ENCODE measurements at regions not wholly inside any gene's neighbourhood (a gene's known extent, or its start where the extent isn't known, plus 50 kb on each side); places are given as distances from the start of the nearest gene placed in this dataset.

DNA sequence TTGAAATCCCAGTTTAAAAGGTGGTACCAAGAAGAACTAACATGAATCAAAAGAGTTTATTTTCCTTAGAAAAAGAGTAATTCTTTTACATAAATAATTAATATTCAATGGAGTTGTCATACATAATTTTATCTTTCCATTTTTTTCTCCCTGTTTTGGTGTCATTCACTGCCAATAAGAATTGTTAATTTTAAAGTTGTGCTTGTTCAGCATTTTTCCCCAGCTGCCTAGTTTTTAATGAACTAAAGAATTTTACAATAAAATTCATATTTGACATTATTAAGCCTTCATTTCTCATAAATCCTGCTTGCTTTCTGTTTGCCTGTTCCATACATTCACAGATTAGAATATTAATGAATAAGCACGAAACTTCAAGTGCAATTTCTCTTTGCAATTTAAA is 393.6 kb downstream of the GRXCR1 start:
- H2AFZ ChIP-seq (ENCODE audit: insufficient read depth, low read length, poor library complexity), result no peak overlapping the region
- H3K18ac ChIP-seq (ENCODE audit: low read length), result no peak overlapping the region
- no peak overlapping the region for H3K9ac ChIP-seq (ENCODE audit: low read length)
- DNase-seq, result no peak
- H3K36me3 ChIP-seq (ENCODE audit: control insufficient read depth in 1 of 2, insufficient read depth in 2 of 2, low read length in 2 of 2), result no peaks in the 10 kb centered on the region
- no peak overlapping the region for H4K8ac ChIP-seq (ENCODE audit: low read depth, low read length)
- H3K4me1 ChIP-seq (ENCODE audit: control insufficient read depth in 1 of 2, insufficient read depth in 2 of 2, low read length in 2 of 2), result no peaks in the 10 kb centered on the region
- H2BK5ac ChIP-seq (ENCODE audit: low read depth, low read length, poor library complexity), result no peak overlapping the region
- no peaks in the 10 kb centered on the region for H3K79me1 ChIP-seq (ENCODE audit: low read length)
- H2BK12ac ChIP-seq (ENCODE audit: low read length), result no peak overlapping the region
- no peak overlapping the region for H3K23ac ChIP-seq (ENCODE audit: low read length)
- no peak overlapping the region for H3K4me3 ChIP-seq (ENCODE audit: low read depth, low read length)
- H3K27ac ChIP-seq (ENCODE audit: low read depth, low read length), result no peak overlapping the region
- no peak overlapping the region for H3K4me2 ChIP-seq (ENCODE audit: low read length)
- H2AK5ac ChIP-seq (ENCODE audit: low read length), result no peak overlapping the region
- H3K4ac ChIP-seq (ENCODE audit: low read depth, low read length), result no peak overlapping the region
- no peak overlapping the region for H4K91ac ChIP-seq (ENCODE audit: low read depth, low read length)
- no peak overlapping the region for H4K12ac ChIP-seq (ENCODE audit: low read depth, low read length)
- H3K9me3 ChIP-seq (ENCODE audit: insufficient read depth, low read depth, low read length), result no peaks in the 10 kb centered on the region
- WGBS (ENCODE audit: extremely low coverage, insufficient coverage, insufficient read length), result no CpG with 5 or more reads among the region's 1 CpG
- no peak overlapping the region for H3K14ac ChIP-seq (ENCODE audit: low read length)
- no peak overlapping the region for H2BK120ac ChIP-seq (ENCODE audit: insufficient read depth, low read length, poor library complexity)
- H3K27me3 ChIP-seq (ENCODE audit: insufficient read depth, low read length), result no peaks in the 10 kb centered on the region
- no peaks in the 10 kb centered on the region for H3K79me2 ChIP-seq (ENCODE audit: control insufficient read depth, insufficient read depth, low read length, poor library complexity)

DNA sequence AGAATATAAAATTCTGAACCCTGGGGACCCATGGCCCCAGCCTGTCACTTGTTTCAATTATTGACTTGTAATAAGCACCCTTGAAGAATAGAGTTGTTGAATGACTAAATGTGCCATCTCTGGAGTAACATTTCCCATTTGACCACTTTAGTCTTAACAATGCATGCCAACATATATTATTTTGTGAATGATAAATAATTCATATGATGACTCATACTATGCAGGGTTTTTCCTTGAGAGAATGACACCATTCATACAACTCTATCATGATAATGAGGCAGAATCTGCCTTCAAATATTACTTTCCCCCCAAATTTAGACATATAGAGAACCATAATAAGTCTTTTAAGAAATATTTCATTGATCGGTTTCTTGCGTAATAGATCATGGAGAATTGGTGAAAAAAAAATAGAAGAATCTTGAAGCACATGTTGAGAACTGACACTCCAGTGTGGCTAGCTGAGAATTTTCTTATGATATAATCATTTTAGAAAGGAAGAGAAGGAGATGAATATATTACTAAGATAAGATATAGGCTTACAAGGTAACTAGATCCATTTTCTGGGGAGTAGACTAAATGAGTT is 404.5 kb downstream of the GRXCR1 start:
- Histone ChIP-seq H3K9me3 (ENCODE audit: insufficient read depth, low read depth, low read length) (no peaks in the 10 kb centered on the region), H3K79me2 (ENCODE audit: control insufficient read depth, insufficient read depth, low read length, poor library complexity) (no peaks in the 10 kb centered on the region), H2BK12ac (ENCODE audit: low read length) (no peak overlapping the region), H4K91ac (ENCODE audit: low read depth, low read length) (no peak overlapping the region), H3K4me3 (ENCODE audit: low read depth, low read length) (no peak overlapping the region), H4K8ac (ENCODE audit: low read depth, low read length) (no peak overlapping the region), H3K4ac (ENCODE audit: low read depth, low read length) (no peak overlapping the region), H3K9ac (ENCODE audit: low read length) (no peak overlapping the region), H3K23ac (ENCODE audit: low read length) (no peak overlapping the region), H3K14ac (ENCODE audit: low read length) (no peak overlapping the region), H4K12ac (ENCODE audit: low read depth, low read length) (no peak overlapping the region), H3K27ac (ENCODE audit: low read depth, low read length) (no peak overlapping the region), H2BK5ac (ENCODE audit: low read depth, low read length, poor library complexity) (no peak overlapping the region), H2BK120ac (ENCODE audit: insufficient read depth, low read length, poor library complexity) (no peak overlapping the region), H3K4me2 (ENCODE audit: low read length) (no peak overlapping the region), H2AFZ (ENCODE audit: insufficient read depth, low read length, poor library complexity) (no peak overlapping the region), H3K4me1 (ENCODE audit: control insufficient read depth in 1 of 2, insufficient read depth in 2 of 2, low read length in 2 of 2) (no peaks in the 10 kb centered on the region), H3K36me3 (ENCODE audit: control insufficient read depth in 1 of 2, insufficient read depth in 2 of 2, low read length in 2 of 2) (no peaks in the 10 kb centered on the region), H3K79me1 (ENCODE audit: low read length) (no peaks in the 10 kb centered on the region), H3K18ac (ENCODE audit: low read length) (no peak overlapping the region), H3K27me3 (ENCODE audit: insufficient read depth, low read length) (no peaks in the 10 kb centered on the region), H2AK5ac (ENCODE audit: low read length) (no peak overlapping the region)
- DNase-seq, result no peak
- no CpG with 5 or more reads among the region's 2 CpGs for WGBS (ENCODE audit: extremely low coverage, insufficient coverage, insufficient read length)

DNA sequence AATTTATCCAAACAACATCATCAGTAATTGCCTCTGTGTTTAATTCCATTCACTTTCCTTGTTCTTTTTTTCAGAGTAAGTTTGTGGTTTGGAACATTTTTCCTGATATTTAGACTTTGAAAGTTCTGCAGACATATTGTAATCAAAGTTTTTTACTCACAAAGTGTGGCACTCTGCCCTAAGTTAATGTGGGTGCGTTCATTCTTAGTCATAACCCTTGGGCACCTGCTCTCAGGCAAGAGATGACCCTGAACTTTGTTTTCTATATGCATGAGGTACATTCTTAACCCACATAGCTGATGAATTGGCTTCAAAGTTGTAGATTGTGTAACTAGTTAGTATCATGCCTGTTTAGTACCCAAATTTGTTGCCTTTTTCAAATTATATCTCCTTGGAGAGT is 424.3 kb downstream of the GRXCR1 start:
- Histone ChIP-seq H2BK5ac (ENCODE audit: low read depth, low read length, poor library complexity) (no peak overlapping the region), H3K4me2 (ENCODE audit: low read length) (no peak overlapping the region), H2AK5ac (ENCODE audit: low read length) (no peak overlapping the region), H4K8ac (ENCODE audit: low read depth, low read length) (no peak overlapping the region), H2BK12ac (ENCODE audit: low read length) (no peak overlapping the region), H3K27me3 (ENCODE audit: insufficient read depth, low read length) (no peaks in the 10 kb centered on the region), H3K27ac (ENCODE audit: low read depth, low read length) (no peak overlapping the region), H3K36me3 (ENCODE audit: control insufficient read depth in 1 of 2, insufficient read depth in 2 of 2, low read length in 2 of 2) (no peaks in the 10 kb centered on the region), H3K18ac (ENCODE audit: low read length) (no peak overlapping the region), H3K9ac (ENCODE audit: low read length) (no peak overlapping the region), H3K14ac (ENCODE audit: low read length) (no peak overlapping the region), H2AFZ (ENCODE audit: insufficient read depth, low read length, poor library complexity) (no peak overlapping the region), H4K91ac (ENCODE audit: low read depth, low read length) (no peak overlapping the region), H3K79me2 (ENCODE audit: control insufficient read depth, insufficient read depth, low read length, poor library complexity) (no peaks in the 10 kb centered on the region), H3K79me1 (ENCODE audit: low read length) (no peaks in the 10 kb centered on the region), H3K4me3 (ENCODE audit: low read depth, low read length) (no peak overlapping the region), H2BK120ac (ENCODE audit: insufficient read depth, low read length, poor library complexity) (no peak overlapping the region), H3K4ac (ENCODE audit: low read depth, low read length) (no peak overlapping the region), H3K4me1 (ENCODE audit: control insufficient read depth in 1 of 2, insufficient read depth in 2 of 2, low read length in 2 of 2) (no peaks in the 10 kb centered on the region), H4K12ac (ENCODE audit: low read depth, low read length) (no peak overlapping the region), H3K23ac (ENCODE audit: low read length) (no peak overlapping the region), H3K9me3 (ENCODE audit: insufficient read depth, low read depth, low read length) (no peaks in the 10 kb centered on the region)
- WGBS (ENCODE audit: extremely low coverage, insufficient coverage, insufficient read length), result no CpG with 5 or more reads among the region's 1 CpG
- DNase-seq, result no peak

DNA sequence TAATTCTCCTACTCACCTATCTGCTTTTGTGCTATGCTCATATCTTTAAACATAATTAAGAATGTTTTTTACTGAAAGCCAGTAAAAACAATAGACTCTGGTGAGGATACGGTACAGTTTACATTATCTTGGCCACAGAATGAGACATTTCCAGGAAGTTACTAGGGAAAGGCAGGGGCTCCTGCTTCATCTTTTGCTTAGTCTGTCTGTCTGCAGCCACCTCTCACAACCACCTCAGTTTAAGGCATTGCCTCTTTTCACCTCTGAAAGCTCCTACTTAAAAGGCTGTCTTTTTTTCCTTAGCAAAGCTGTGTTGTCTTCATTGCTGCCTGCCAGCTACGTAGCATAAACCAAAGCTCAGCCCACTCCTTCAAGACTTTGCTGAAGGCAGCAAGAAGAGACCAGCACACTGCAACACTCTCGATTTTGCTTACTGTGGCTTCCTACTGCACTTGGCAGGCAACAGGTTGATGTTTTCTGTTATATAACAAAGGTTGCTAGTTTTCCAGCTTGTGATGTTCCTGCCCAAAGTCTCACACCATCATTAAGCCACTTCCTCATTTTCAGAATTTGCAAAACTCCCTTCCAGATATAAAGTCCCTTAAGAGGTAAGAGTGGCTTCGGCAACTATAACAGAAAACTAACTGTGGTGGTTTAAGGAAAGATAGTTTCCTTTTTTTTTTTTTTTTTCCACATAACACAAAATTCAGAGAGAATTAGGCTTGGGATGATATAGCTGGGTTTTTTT is 432.9 kb downstream of the GRXCR1 start:
- Histone ChIP-seq H3K79me2 (ENCODE audit: control insufficient read depth, insufficient read depth, low read length, poor library complexity) (no peaks in the 10 kb centered on the region), H3K18ac (ENCODE audit: low read length) (no peak overlapping the region), H3K4me3 (ENCODE audit: low read depth, low read length) (no peak overlapping the region), H2AK5ac (ENCODE audit: low read length) (no peak overlapping the region), H3K9ac (ENCODE audit: low read length) (no peak overlapping the region), H4K91ac (ENCODE audit: low read depth, low read length) (no peak overlapping the region), H3K23ac (ENCODE audit: low read length) (no peak overlapping the region), H3K27ac (ENCODE audit: low read depth, low read length) (no peak overlapping the region), H2AFZ (ENCODE audit: insufficient read depth, low read length, poor library complexity) (no peak overlapping the region), H2BK12ac (ENCODE audit: low read length) (no peak overlapping the region), H4K12ac (ENCODE audit: low read depth, low read length) (no peak overlapping the region), H2BK120ac (ENCODE audit: insufficient read depth, low read length, poor library complexity) (no peak overlapping the region), H3K4me2 (ENCODE audit: low read length) (no peak overlapping the region), H2BK5ac (ENCODE audit: low read depth, low read length, poor library complexity) (no peak overlapping the region), H3K9me3 (ENCODE audit: insufficient read depth, low read depth, low read length) (no peaks in the 10 kb centered on the region), H3K14ac (ENCODE audit: low read length) (no peak overlapping the region), H3K36me3 (ENCODE audit: control insufficient read depth in 1 of 2, insufficient read depth in 2 of 2, low read length in 2 of 2) (no peaks in the 10 kb centered on the region), H3K4me1 (ENCODE audit: control insufficient read depth in 1 of 2, insufficient read depth in 2 of 2, low read length in 2 of 2) (no peaks in the 10 kb centered on the region), H3K4ac (ENCODE audit: low read depth, low read length) (no peak overlapping the region), H3K79me1 (ENCODE audit: low read length) (no peaks in the 10 kb centered on the region), H3K27me3 (ENCODE audit: insufficient read depth, low read length) (no peaks in the 10 kb centered on the region), H4K8ac (ENCODE audit: low read depth, low read length) (no peak overlapping the region)
- no peak for DNase-seq
- WGBS (ENCODE audit: extremely low coverage, insufficient coverage, insufficient read length), result no CpG with 5 or more reads among the region's 4 CpGs

All from trophoblast cell (in vitro differentiated cells and primary cell).